HTR-8/SVneo (cell line): ENCODE measurements at regions not wholly inside any gene's neighbourhood (a gene's known extent, or its start where the extent isn't known, plus 50 kb on each side); places are given as distances from the start of the nearest gene placed in this dataset.
A peak's percentile ranks its signal among the peaks of the same experiment; 100 is the strongest.

Source experiments
- DNase-seq: peaks from one replicate; pipeline ENCODE4 v3.0.0; 2011; ENCODE audit warnings: low spot score, mixed read lengths; ENCODE audit not compliant: insufficient read length
- FAIRE-seq: peaks from 2 replicates; lab custom pipeline; 2011; peaks lifted over from hg19 to GRCh38; lab: Jason Lieb, UNC

- FAIRE-seq, result no peak
These were observed 780.3 kb downstream of the KCTD16 start for GRCh38 chr5:144950996-144951395.

GRCh38 chr5:144947023-144947422, 776.4 kb downstream of the KCTD16 start:
- DNase-seq, result no peak
- no peak for FAIRE-seq

More at GRCh38 chr5:144950996-144951395, 780.3 kb downstream of the KCTD16 start:
- no peak for DNase-seq

DNA sequence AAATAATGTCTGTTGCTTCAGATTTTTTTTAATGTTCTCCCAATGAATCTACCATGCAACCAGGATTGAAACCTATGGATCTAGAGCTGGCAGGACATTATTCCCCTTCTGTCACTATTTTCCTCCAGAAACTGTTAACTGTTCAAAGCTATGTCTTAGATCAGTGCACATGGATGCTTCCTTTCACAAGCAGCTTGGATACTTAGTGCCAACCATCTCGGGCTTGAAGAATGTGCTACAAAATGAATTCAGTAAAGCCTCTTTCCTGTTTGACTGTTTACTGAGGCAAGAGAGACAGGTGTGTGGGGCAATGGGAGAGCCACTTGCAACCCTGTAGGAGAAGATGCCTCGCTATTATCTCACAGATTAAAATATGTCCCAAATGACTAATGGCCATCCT, 774.8 kb downstream of the KCTD16 start:
- FAIRE-seq, result no peak
- no peak for DNase-seq

GRCh38 chr5:144944936-144945335, 774.3 kb downstream of the KCTD16 start:
- no peak for DNase-seq
- no peak for FAIRE-seq

DNA sequence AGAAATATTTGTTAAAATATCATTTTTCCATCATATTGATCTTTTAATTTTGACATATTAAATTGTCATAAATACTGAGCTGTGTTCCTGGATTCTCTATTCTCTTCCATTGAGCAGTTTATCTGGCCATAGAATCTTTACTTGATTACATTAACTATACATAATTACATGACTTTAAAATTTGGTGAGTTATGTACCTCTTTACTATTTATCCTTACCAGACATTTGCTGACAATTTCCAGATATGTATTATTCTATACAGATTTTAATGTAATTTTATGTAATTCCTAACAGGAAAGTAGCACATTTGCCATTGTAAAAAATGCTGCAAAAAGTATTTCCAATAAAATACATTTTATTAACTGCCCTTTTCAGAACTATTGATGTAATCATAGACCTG, 770.3 kb downstream of the KCTD16 start:
- DNase-seq (no peak), FAIRE-seq (no peak)

DNA sequence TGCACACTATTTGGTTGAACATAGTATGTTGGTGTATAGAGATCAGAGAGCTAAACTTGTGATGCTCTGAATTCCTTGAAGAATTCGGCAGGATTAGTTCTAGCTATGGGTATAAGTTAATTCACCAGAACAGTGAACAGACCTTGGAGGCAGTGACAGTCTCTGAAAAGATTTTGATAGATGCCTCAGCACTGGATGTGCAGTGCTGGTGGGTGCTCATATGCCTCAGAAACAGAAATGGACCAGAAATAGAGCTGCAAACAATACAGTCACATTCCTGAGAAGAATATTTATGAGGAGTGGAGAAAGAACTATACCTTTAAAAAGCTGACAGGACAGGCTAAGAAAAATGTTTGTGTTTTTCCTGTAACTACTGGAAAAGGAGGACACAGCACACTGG, 747.7 kb downstream of the KCTD16 start:
- no peak for FAIRE-seq
- DNase-seq, result no peak

DNA sequence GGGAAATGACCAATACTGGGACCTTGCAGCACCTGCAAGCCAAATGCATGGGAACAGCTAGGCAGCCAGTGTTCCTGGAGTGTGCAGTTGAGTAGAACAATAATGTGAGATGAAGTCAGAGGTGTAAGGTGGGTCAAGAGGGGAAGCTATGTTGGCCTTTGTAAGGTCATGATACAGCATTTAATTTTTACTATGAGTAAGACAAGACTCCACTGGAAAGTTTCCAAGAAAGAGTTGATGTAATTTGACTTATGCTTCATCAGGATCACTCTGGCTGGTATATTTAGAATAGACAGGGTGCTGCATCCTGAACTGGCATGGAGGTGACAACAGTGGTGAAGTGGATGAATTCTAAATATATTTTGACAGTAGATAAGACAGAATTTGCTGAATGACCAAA, 744.8 kb downstream of the KCTD16 start:
- FAIRE-seq, result no peak

GRCh38 chr5:144913661-144914060, 743.0 kb downstream of the KCTD16 start:
- DNase-seq (no peak), FAIRE-seq (no peak)

More for the DNA sequence above, 744.8 kb downstream of the KCTD16 start:
- no peak for DNase-seq

DNA sequence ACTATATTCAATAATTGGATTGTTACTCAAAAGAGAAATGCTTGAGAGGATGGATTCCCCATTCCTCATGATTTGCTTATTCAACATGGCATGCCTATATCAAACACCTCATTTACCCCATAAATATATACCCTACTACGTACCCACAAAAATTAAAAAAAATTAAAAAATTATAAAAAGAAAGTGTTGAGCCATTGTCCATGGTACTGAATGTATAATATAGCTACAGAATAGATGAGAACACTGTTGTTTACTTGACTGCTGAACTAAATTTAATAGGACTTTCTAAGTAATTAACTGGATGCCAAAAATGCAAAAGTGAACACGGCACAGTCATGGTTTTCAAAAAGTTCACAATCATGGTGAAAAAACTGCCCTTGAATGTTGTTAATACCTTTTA, 725.8 kb downstream of the KCTD16 start:
- DNase-seq (no peak), FAIRE-seq (no peak)

GRCh38 chr5:144886668-144887067, 716.0 kb downstream of the KCTD16 start:
- FAIRE-seq, result no peak

GRCh38 chr5:144882739-144883283, 712.1 kb downstream of the KCTD16 start:
- no peak for FAIRE-seq

More at GRCh38 chr5:144886668-144887067, 716.0 kb downstream of the KCTD16 start:
- no peak for DNase-seq

GRCh38 chr5:144880513-144880912, 709.8 kb downstream of the KCTD16 start:
- FAIRE-seq, result no peak
- no peak for DNase-seq

More at GRCh38 chr5:144882739-144883283, 712.1 kb downstream of the KCTD16 start:
- DNase-seq, result no peak

DNA sequence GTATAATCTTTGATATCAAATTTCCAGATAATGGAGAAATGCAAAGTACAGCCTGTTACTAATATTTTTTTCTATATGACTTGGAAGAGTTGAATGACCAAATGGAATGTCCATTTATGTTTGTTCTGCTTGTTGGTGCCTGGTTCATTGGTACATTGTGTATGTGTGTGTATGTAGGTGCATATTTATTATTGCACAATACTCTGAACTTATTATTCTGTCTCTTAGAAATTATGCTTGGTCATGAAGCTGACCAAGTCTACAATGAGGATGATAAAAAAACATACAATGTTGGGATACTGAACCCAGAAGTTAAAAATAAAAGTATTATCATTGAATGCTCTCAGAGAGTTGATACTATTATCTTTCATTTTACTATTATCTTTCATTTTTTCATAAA, 706.3 kb downstream of the KCTD16 start:
- no peak for DNase-seq
- FAIRE-seq, result no peak

DNA sequence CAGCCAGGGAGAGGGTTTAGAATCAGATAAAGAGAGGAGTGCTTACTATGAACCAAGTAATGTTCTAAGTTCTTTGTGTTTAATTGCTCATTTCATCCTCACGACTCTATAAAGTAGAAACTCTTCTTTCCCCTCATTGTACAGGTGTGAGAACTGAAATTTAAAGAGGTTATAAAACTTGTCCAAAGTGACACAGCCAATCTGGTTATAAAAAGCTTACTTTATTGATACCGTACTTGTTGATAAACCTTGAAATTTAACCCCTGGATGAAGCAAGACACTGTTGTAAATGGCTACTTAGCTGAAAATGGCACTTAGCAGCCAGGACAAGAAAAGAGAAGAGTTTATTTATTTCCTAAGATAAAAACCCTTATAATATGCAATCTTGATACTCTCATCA, 702.4 kb downstream of the KCTD16 start:
- DNase-seq (no peak), FAIRE-seq (no peak)

- DNase-seq (no peak), FAIRE-seq (no peak)
These were observed 693.4 kb downstream of the KCTD16 start for GRCh38 chr5:144864118-144864517.

- DNase-seq (no peak), FAIRE-seq (no peak)
These were observed 686.8 kb downstream of the KCTD16 start for GRCh38 chr5:144857454-144857853.

DNA sequence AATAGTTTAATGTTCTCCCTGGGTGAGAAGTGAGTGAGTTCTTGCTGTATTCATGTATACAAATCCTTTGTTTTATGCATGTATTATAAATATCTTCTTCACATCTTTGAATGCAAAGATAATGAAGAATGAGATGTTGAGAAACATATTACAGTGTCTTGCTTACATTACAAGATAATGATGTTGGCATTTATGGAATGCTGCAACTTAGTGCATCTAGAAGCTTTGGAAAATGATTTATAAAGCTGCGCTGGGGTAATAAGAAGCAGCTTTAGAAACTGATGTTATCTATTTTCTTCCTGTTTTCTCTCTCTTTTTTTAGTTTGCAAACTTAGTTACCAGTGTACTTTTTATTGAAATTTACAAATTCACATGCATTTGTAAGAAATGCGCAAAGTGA, 673.4 kb downstream of the KCTD16 start:
- FAIRE-seq (no peak), DNase-seq (no peak)

DNA sequence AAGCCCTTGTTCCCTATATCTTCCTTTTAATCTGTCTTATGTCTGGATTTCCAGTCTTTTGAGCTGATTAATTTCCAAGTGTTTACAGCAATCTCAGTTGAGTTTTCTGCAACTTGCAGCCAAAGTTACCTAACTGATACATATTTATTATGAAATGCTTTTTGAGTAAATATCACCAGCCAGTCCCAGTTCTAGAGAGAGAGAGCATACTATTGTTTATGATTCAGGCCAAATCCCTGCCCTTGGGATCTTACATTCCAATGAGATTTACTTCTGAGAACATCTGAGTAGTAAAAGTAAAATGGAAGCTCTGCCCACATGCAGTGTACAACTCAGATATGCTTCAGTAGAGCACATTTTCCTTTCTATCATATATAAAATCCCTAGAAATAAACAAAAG, 661.7 kb downstream of the KCTD16 start:
- DNase-seq (no peak), FAIRE-seq (no peak)

GRCh38 chr5:144831650-144832049, 661.0 kb downstream of the KCTD16 start:
- FAIRE-seq (no peak), DNase-seq (no peak)

DNA sequence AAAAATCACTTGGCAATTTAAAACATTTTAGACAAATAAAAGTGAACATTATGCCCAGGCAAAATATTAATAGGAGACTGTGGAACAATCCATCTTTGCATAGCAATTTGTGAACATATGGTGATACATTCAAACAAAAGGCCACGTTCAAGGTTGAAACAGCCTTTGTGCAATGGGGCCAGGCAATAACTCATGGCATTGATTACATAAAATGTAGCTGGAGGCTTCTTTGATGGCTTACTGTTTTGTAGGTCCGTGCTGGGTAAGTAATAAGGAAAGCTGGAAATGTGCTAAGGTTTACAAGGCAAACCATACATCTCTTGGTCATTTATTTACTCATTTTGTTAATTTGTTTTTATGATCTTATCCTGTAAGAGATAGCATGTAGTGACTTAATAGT, 651.8 kb downstream of the KCTD16 start:
- FAIRE-seq (no peak), DNase-seq (no peak)

DNA sequence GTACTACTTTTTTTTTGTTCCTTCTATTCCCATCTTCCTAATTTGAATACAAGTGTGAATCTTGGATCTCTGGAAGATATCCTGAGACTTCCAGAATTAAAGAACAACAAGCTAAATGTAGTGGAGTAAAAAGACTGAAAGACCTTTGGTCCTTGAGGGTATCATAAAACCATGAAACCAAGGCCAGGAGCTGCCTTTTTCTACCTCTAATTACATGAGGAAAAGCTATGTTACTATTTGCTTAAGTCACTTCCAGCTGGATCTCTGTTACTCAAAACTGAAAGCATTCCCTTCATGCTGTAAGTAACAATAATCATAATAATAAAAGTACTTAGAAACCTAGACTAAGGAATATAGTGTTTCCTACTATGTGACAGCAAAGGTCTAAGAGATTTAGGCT, 649.6 kb downstream of the KCTD16 start:
- FAIRE-seq (no peak), DNase-seq (no peak)

DNA sequence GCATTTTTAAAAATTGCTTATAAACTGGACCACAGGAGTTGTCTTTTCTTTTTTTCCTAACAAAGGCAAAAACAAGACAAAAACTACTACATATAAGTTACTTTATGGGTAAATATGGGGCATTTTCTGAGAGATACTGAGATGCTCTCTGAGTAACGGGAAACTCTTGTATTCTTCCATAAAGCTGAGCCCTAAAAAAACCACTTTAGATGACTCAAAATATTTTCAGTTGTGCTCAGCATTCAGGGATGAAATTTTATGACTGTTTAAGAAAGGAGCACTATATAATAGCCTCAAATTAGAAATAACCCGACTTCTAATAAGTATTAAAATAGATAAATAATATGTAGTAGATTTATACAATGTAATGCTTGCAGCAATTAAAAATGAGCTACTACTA, 644.5 kb downstream of the KCTD16 start:
- DNase-seq (no peak), FAIRE-seq (no peak)

- DNase-seq, result peak; percentile 12
- no peak for FAIRE-seq
These were observed 642.1 kb downstream of the KCTD16 start for GRCh38 chr5:144812763-144813162.
